GM11168 (cell line): ENCODE measurements at regions not wholly inside any gene's neighbourhood (a gene's known extent, or its start where the extent isn't known, plus 50 kb on each side); places are given as distances from the start of the nearest gene placed in this dataset.

Experiments
- in situ Hi-C: fragments of 300-500 bp; cut with MboI; formaldehyde crosslinking; loops from one replicate; pipeline ENCODE4 v1.12.0; 2022; ENCODE audit warnings: low sequenced_read_pairs; ENCODE audit not compliant: unreplicated experiment

DNA sequence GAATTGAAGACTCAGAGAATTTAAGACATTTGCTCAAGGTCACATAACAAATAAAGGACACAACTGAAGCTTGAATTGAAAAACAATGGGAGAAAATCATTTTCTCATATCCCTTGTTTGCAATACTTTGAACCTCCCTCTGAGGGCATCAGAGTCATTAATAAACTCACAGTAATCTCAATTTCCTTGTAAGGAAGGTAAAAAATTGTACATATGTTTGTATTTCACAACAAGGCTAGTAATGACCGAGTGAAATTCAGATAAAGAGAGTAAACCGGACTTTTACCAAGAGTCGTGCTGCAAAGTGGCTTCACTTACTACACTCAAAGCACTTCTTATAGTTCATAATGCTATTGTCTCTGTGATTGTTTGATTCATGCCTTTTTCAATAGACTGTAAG lies 665.0 kb downstream of the NR2F1-AS1 start:
- in situ Hi-C loops: no loop called here

DNA sequence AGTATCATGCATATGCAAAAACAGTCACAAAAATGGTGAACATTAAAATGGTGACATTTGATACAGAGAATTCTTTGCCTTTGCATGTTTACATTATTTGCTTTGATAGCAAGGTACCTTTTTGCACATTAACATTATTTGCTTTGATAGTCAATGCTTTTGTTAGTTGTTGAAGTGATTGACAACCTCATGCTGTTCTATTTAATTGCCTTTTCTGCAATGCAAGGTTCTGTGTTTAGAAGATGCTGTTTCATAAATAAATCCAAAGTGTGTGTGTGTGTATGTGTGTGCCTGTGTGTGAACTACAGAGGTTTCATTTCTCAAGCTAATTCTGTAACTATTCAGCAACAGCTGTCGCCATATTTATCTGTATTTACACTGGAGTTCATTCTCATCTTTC lies 668.7 kb downstream of the NR2F1-AS1 start:
- in situ Hi-C loops: no loop called here

DNA sequence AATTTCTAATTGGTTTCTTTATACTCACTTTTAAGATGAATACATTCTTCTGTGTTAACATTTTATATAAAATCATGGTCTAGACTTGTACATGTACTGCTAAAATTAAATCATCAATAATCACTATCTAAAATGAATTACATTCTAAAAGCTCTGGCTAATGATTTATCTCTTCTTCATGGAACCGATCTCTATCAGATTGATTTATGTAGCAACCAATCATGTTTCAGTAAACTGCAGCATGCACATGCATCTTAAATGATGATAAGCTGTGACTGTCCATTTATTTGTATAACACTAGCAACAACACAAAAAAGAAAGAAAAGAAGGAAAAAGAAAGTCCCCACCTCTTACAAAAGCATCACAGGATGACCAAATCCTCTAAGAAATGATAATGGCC lies 669.2 kb downstream of the NR2F1-AS1 start:
- in situ Hi-C loops: no loop called here

DNA sequence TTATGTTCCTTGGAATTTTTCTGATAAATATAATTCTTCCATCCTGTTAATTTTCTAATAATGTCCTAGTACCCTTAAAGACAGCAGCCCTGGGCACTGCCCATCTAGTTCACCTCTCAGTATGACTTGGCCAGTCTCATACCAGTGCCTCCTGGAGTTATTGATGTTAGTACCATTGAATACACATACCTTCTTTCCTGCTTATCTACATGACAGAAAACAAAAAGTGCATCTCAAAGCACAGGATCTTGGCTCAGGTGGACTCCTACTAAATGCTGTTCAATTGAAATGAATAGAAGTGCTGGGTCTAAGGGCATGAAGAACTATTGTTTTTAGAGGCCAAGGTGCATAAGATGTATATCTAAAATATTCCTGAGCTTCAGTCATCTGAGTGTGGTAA lies 669.7 kb downstream of the NR2F1-AS1 start:
- in situ Hi-C loops: no loop called here

DNA sequence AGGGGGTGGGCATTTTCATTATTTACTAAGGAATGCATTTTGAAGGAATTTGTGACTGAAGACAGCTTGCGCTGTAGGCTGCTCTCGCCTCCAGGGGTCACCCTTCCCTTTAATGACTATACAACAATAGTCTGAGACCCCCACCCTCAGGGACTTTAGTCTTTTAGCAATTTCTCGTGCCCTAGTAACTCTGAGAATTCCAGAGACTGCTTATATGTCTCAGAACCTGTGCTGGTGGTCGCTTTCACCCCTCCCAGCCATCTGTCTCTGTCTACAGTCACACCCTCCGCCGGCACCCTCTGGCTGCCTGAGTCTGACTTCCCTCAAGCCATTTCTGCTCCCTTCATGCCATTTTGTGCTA lies 671.4 kb downstream of the NR2F1-AS1 start:
- in situ Hi-C loops: no loop called here

DNA sequence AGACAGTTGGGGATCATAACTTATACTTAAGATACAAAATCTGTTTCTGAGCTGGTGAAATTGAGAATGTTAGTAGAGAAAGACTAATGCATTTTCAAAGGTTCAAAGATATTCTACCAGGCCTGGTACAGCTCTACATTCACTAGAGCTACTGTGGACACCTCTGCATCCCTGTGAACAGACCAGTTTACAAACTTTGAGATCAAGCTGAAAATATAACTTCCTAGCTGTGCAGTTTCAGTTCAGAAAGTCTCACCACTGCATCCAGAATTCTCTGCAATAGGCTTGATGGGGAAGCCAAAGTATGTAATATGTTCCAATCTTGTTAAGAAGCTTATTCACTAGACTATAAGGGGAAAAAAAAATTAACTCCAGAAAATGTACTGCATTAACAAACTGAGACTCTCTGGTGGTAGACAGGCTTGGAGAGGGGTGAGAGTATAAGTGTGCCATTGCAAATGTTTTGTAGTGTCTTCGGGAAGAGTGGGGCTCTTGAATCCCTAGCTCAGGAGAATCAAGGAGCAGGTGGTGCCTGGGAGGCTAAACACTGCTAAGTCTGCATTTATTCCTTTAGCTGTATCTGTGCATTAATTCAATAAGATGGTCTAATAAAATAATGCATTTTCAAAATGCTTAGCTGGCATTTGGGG lies 671.9 kb downstream of the NR2F1-AS1 start:
- in situ Hi-C loops: no loop called here

DNA sequence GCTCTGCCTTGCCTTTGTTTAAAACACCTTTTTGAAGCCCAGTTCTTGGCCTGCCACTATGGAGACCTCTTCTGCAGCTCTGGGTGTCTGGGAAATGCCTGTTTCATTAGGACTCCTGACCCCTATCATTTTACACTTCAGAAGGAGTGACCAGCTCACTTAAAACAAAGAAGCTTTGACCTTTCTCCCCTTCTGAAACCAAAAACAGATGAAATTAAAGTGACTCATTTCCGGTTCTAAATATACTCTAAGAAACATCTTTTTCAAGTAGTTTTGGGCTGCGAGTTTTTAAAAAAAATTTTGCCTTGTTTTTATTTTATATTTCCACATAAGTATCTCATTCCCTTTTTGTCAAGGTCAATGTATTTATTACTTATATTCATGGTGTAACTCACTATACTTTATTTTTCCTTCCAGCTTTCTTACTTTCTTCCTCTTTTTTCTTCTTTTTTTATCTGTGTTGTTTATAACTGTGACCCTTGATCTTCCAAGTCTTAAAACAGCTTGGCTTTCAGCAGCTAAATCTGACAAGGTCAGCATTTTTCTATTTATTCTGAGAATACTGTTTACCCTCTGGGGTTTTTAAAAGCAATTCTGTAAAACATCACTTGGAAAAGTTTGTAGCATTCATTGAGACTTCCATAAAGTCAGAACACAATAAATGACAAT lies 672.9 kb downstream of the NR2F1-AS1 start:
- in situ Hi-C loops: no loop called here

DNA sequence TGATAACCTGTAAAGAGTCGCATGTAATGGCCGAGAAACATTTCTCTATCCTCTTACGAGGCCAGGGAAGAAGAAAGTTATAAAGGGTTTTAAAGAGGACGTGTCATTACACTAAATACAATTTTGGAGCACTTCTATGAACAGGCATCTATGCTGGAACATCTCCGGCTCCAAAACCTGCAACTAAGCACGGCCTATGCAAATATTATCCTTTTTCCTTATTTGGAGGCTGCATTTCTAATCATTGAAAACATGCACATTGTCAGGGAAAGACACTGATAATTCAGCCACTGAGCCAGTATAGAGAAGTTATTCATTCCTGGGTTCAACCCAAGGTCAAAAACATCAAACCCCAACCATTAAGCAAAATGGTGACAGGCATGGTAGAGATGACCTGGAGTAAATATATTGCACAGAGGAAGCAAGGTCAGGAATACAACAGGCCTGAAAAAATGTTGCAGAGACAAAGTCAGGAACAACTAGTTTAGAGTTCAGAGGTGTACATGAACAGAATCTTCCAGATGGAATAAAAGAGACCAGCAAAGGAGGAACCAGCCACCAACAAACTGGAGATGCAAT lies 674.1 kb downstream of the NR2F1-AS1 start:
- in situ Hi-C loops: no loop called here

DNA sequence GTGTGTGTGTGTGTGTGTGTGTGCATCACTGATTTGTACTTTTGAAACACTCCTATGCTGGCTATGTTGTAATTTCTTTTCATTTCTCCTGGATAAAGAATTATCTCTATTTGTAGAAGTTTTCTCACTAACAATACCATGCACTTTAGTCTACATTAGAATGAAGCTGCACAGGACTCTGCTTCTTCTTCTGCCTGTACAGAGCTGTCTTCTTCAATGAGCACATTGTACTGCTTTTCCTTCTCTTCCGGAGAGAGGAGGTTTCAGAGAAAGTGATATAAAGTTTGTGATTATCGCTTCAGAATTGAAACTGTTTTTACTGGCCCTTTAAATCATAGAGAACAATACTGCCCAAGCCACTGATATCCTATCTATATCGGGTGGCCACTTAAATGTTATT lies 677.0 kb downstream of the NR2F1-AS1 start:
- in situ Hi-C loops: no loop called here

DNA sequence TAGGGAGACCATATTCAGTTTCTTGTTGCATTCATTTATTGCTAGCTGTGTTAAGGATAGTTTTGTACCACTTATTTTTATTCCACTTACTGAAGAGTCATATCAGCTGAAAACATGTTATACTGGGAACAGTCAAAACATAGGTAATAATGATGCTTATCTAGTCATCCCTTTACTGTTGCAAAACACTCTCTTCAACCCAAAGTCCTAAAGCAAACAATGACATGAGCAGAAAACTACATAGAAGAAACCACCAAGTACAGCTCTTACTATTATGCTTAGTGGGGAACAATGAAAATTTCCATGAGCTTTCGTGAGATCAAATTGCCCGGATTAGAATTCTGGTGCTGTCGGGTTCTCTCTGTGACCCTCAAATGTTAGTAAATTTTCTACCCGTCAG lies 681.4 kb downstream of the NR2F1-AS1 start:
- in situ Hi-C loops: no loop called here

DNA sequence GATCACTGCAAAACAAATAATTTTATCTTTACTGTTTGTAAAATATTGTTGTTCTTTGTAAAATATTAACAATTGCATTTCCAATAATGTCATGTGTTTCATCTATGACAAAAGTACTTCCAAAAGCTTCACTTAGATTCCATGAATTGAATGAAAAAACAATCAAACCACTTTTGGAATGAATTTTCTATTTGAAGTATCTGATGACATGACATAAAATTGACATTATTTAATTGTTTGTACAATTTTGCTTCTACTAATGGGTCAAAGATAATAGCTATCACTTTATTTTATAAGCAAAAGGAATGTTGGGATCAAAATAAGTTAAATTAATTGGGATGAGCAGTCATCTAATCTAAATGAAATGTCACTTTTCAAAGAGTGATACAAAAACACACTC lies 684.3 kb downstream of the NR2F1-AS1 start:
- in situ Hi-C loops: no loop called here

DNA sequence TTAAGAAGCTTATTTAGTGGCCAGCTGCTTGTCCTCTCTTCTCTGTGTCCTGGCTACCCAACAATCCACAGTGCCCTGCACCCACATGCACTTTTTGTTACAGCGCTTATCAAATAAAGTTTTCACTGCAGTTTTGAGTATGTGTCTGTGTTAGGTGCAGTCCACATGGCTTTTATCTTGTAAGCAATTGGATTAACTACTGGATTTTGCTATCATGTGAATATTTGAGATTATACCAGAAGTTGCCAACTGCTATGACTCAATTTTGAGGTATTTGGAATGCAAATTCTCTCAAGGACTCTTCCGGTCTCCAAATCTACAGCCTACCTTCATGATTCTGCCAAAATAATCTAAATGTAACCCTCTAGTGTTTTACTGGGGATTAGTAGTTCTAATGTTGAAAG lies 690.2 kb downstream of the NR2F1-AS1 start:
- in situ Hi-C loops: no loop called here

DNA sequence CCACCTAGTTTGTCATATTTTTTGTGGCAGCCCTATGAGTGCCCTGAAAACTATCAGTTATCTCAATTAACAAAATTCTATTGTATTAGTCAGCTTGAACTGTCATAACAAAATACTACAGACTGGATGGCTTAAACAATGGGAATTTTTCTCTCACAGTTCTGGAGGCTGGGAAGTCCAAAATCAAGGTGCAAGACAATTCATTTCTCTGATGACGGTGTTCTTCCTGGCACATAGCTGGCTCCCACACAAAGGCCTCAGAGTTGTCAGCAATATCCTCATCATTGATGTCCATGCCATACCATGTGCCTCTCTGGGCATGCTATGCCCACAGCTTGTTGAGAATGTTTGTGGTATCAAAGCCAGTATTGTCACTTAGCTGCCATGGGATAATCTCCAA lies 691.9 kb downstream of the NR2F1-AS1 start:
- in situ Hi-C loops: no loop called here

DNA sequence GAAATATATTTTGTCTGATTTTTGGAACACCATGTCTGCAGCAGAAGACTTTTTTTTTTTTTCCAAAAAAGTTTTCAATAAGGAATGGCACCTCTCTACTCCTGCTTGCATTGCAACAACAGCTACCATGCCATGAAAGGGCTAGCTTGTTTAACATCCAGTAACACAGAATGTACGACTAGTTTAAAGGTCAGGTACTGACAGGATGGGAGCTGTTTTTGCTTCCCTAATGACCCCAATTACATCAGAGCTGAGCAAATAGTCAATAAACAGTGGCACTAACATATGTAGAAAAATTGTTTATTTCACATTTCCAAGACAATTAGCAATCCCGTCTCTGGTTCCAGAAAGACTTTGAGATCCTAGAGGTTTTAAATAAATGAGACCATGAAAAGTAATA lies 693.8 kb downstream of the NR2F1-AS1 start:
- in situ Hi-C loops: no loop called here

DNA sequence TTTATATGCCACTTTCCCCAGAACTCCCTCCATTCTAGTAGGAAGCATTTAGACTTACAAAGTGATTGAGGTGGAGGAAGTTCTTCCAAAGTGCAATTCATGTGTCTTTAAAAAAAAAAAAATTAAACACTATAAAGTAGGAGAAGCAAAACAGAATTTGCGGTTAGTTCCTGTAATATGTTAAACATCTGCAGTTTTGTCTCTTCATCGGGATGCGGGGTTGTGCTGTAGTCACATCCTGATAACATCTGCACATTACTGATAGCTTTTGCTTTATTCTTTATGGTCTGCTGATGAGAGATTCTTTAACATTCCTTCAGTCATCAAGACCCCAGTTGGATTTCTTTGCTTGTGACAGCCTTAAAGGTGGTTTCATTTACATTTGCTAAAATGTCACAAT lies 694.3 kb downstream of the NR2F1-AS1 start:
- in situ Hi-C loops: no loop called here

DNA sequence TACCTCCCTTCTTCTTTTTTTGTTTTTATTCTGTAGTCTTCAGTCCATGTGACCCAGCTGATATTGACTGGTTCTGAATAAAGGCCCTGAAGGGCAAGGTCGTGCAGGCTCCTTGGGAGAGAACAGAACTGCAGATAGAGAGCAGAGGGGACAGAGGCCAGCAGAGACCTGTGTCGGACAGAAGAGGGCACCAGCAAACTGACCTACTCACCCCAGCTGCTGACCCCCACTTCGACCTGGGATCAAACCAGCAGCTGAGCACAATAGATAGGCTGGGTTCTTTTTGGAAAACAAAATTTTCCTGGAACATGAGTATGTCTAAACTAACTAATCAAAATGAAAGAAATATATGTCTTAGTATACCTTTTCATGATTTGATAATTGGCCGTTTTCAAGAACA lies 695.1 kb downstream of the NR2F1-AS1 start:
- in situ Hi-C loops: no loop called here

DNA sequence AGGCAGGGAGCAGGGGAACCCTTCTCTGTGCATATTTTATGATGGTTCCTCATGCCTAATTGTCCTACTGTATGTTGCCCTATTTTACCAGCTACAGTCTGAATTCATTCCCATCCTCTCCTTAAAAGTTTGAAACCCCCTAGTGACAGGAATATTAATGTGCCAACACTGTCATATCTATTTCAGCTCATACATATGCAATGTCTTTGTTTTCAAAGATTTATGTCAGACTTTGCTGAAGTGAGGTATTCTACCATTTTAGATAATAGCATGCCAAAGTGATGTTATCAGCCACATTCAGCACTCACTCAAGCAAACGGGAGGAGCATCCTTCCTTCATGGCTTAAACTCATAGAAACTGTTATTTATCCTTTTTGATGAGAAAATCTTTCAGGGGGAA lies 696.5 kb downstream of the NR2F1-AS1 start:
- in situ Hi-C loops: no loop called here

DNA sequence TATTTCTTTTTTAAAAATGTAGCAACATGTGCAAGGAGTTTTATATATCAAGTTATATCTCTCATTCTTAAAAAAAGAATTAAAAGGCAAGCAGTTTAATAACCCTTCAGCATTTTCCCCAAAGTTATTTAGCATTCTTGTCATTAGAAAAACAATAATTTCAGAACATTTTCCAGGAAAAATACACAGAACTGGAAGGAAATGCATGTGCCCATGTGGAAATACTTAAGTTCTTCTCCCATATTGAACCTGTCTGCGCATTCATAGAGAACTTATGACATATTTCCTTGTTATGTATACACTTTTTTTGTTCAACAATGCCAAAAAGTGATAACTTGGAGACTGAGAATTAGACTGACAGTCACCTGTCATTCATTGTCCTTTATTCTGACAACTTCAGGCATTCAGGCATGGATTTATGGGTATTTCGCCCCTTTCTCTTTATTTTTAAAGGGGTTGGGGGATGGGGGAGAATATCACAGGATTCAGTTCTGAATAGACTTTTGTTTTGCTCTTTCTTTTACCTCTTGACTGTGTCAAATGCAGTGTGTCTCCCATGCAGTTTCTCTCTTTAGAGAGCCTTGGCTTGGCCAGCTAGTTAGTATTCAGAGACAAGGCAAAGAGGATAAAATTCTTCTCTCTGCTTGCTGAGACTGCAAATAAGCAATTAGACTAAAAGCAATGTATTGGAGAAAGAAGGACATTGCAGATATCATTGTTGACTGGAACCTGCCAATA lies 701.0 kb downstream of the NR2F1-AS1 start:
- in situ Hi-C loops: no loop called here

DNA sequence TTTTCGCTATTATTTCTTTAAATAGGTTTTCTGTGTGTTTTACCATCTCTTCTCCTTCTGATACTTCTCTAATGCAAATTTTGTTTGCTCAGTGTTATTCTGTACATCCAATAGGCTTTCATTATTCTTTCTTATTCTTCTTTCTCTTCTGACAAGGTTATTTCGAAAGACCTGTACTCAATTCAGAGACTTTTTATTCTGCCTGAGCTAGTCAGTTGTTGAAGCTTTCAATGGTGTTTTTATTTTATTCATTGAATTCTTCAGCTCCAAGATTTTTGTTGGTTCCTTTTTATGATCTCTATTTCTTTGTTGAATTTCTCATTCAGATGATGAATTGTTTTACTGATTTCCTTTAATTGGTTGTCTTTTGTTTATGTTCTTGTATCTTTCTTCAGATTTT lies 706.2 kb downstream of the NR2F1-AS1 start:
- in situ Hi-C loops: no loop called here

DNA sequence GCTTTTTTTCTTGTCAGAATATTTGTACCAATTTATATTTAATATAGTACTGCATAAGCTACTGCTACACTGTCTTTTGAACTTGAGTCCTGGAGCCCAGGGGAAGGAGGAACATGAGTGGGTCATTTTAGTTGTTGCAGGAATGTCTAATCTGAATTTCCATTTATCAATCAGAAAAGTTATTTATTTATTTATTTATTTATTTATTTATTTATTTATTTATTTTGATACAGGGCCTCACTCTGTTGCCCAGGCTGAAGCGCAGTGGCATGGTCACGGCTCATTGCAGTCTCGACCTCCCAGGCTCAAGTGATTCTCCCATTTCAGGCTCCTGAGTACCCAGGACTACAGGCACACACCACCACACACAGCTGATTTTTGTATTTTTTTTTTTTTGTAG lies 712.6 kb downstream of the NR2F1-AS1 start:
- in situ Hi-C loops: no loop called here

DNA sequence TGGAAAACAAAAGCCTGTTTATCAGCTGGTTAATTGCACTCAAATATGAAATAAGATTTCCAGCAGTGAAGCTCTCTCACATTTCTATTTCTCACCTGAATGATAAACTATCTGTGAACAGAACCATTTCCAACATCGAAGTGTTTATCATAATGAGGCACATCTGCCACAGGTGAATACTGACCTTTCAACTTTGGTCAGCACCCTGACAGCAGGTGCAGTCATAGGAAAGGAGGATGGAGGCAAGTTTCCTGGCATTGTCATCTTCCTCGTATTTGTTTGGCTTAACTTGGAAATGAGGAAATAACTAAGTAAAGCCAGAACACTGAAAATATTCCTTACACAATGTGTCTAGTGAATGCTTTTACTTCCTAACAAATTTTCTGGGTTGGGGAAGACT lies 716.4 kb downstream of the NR2F1-AS1 start:
- in situ Hi-C loops: no loop called here
